ENCODE measurements at regions not wholly inside any gene's neighbourhood (a gene's known extent, or its start where the extent isn't known, plus 50 kb on each side); places are given as distances from the start of the nearest gene placed in this dataset.

- TF ChIP-seq CTCF (IDR thresholded peaks at IDR 0.05; ENCODE audit: extremely low read depth in 1 of 2, insufficient read depth in 1 of 2, low read depth in 1 of 2, low read length in 2 of 2), result no peak
- TF ChIP-seq EZH2 (IDR thresholded peaks at IDR 0.05; ENCODE audit: borderline replicate concordance, low read depth, low read length, severe bottlenecking), result no peak
- no peak for TF ChIP-seq MAX (IDR thresholded peaks at IDR 0.05; ENCODE audit: insufficient read depth, insufficient read length)
- TF ChIP-seq POLR2AphosphoS5 (IDR thresholded peaks at IDR 0.05; ENCODE audit: insufficient read depth, low read depth, low read length), result no peak
- no peak for TF ChIP-seq POLR2A (IDR thresholded peaks at IDR 0.05; ENCODE audit: low read depth, low read length)
- no peak for TF ChIP-seq JUN (IDR thresholded peaks at IDR 0.05; ENCODE audit: borderline replicate concordance, insufficient read depth, insufficient read length, low read depth)
- TF ChIP-seq FOS (IDR thresholded peaks at IDR 0.05; ENCODE audit: borderline replicate concordance, insufficient read depth, low read length), result no peak
Observed at GRCh38 chr18:41153871-41154270, 801.2 kb upstream of the PIK3C3 start.

Measured in endothelial cell of umbilical vein (primary cell).